HG03103 (cell line): ENCODE measurements at regions not wholly inside any gene's neighbourhood (a gene's known extent, or its start where the extent isn't known, plus 50 kb on each side); places are given as distances from the start of the nearest gene placed in this dataset.
A peak's percentile ranks its signal among the peaks of the same experiment; 100 is the strongest.

ENCODE experiments used
- ATAC-seq: cut with Tn5 transposase; IDR thresholded peaks from one replicate; pipeline ENCODE4 v1.9.1; 2021; ENCODE audit warnings: low read depth; ENCODE audit not compliant: unreplicated experiment

DNA sequence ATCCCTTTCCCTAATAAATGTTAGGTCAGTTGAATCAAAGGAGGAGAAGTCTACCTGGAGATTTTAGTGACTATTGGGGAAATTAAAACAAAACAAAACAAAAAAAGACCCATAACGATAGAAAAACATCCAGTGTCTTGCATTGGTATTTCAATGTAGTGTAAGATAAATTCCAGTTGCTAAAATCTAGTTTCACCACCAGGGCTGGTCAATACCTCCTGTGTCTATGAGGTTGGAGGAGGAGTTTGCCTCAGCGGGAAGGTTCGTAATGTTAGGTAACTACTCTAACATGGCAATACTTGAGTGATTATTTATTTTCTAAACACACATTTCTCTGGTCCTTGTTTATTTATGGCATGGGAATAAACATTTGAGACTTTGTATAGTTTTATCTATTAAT lies 483.2 kb downstream of the FGF9 start:
- no peak for ATAC-seq

DNA sequence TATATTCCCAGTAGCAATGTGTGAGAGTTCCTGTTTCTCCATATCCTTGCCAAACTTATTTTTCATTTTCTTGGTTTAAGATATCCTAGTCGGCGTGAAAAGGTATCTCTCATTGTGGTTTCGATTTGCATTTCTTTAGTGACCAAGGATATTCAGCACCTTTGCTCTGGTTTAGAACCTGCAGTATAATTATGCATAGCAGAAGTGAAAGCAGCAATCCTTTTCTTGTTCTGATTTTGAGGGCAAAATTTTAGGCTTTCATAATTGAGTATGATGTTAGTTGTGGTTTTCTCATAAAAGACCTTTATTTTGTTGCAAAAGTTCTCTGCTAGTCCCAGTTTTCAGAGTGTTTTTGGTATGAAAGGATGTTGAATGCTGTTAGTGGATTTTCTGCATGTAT lies 491.0 kb downstream of the FGF9 start:
- ATAC-seq = peak; percentile 92

DNA sequence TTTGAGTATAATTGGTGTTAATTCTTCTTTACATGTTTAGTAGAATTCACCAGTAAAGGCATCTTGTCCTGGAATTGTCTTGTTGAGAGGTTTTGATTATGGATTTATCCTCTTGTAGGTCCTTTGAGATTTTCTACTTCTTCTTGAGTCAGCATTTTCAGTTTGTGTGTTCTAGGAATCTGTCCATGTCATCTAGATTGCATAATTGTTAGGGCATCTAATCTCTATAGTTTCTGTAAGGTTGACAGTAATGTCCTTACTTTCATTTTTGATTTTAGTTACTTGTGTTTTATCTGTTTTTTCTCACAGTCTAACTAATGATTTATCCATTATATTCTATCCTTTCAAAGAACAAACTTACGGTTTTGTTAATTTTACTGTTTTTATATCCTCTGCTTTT lies 492.0 kb downstream of the FGF9 start:
- ATAC-seq = no peak

DNA sequence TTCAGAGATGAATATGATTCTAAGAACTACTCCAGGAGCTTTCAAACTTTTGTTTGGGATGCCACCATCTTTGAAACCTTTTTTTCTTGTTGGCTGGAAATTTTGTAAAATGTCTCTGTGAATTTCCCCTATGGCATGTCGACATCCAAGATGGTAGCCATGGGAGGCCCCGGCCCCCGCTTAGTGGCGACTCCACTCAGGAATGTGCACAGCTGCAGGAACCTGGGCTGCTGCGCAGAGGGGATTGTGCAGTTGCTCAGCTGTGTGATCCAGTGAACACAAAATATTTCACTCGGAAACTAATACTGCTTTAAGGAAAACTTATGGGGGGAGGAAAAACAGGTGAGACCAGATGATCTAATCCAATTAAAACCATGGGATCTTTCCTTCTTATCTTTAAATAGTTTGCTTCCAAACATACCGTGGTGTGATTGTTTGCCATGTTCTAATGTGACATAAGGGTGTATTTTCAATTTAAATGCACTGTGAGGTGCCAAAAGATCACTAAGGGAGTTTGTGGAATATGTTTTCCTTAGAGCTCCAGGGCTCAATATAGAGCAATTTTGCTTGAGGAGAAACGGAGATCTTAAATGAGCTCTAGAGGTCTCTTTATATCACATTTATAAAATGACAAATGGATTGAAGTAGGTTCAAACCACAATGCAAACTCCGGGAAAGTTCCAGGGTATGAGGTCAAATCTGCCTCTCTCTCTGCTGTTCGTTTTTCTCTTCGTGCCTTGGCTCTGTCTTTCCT lies 497.7 kb downstream of the FGF9 start:
- no peak for ATAC-seq

DNA sequence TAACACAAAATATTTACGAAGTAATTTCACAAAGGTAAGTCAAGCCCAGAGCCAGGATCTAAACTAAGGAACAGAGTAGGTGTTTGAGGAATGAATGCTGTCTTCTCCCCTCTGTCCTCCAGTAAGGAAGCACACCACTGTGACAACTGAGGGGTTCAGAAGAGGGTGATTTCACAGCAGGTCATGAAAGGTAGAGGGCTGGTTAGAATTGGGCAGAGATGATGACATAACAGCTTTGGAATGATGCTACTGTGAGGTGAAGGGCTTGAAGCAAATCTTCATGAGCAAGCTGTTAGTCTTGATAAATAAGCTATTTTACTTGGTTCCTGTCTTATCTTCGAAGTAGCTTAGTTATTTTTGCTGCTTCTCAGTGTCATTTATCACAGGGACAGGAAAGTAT lies 498.6 kb downstream of the FGF9 start:
- ATAC-seq = no peak

DNA sequence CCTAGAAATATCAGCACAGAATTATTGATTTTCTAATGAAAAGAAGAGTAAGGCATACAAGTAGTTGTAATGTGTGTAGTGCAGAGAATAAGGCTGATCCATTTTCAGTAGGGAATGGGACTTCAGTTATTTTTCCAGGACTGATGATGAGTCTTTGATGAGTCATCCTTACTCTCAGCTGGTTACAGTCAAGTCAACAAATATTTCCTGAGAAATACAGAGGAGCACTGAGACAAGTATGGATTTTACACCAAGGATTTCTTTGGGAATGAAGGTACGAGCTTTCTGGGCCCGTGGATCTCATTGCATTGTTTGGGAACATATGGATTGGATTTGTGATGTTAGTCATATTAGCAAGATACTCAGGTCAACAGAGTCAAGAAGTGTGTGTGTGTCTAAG lies 502.7 kb downstream of the FGF9 start:
- ATAC-seq = no peak

DNA sequence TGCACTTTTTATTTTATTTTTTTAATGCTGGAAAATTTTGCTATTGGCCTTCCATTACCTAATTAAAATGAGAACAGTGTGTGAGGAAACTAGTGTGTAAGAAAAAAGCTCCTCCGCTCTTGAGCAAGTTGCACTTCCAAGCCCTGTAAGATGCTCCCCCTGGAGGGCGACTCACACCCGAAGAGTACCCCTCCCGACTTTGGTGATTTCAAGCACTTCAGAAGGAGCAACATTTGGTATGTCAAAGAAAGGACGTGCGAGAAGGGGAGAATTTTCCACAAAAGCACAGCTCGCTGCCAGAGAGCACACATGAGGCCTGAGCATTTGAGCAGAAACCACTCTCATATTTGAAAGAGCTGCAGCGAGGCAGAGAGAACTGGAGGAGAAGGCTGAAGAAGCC lies 504.4 kb downstream of the FGF9 start:
- no peak for ATAC-seq

DNA sequence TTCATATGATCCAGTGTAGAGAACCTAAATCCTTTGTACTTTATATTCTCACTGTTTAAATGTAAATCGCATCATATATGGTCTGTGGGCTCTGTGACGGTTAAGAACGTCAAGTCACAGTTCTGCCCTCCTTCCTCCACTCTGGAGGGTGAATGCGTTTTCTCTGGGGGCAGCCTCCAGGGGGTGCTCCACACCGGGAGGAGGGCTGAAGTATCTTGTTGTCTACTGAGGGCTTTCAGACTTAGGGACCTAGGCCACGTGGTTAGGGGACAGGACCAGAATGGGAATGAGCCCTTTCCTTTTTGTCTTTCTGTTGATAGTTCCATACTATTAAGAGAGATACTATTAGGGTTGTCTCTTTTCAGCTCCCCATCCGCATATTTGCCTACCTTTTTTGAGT lies 504.9 kb downstream of the FGF9 start:
- ATAC-seq = no peak

DNA sequence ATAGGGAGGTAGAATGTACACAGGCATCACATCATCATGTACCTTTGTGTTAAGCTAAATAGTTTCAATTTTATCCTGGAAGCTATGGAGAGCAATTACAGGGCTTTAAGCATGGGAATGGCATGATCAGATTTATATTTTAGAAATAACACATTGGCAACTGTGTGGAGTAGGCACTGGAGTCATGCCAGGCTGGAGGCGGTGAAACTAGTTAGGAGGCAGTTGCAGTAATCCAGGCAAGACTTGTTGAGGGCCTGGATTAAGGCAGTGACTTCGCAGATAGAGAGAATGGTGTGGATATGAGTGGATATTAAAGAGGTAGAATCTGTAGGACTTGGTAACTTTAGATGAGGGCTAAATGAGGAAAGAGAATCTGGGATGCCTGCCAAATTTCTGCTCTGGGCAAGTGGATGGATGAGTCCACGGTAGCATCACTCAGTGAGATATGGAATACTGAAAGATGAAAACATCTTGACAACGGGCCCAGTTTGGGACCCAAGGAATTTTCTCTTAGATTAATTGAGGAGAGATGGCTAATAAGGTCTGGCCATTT lies 506.2 kb downstream of the FGF9 start:
- no peak for ATAC-seq

DNA sequence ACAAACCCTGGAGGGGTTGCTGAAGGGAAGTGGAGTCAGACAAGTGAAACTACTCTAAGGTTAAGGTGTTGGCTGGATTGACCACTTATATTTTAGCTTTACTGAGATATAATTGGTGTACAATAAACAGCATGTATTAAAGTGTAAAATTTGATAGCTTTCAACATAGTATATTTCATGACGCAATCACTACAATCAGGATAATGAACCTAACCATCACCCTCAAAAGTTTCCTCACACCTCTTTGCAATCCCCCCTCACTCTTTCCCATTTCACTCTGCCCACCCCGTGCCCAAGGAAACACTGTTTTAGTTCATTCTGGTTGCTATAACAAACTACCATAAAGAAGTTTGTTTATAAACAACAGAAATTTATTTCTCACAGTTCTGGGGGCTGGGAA lies 508.0 kb downstream of the FGF9 start:
- no peak for ATAC-seq

DNA sequence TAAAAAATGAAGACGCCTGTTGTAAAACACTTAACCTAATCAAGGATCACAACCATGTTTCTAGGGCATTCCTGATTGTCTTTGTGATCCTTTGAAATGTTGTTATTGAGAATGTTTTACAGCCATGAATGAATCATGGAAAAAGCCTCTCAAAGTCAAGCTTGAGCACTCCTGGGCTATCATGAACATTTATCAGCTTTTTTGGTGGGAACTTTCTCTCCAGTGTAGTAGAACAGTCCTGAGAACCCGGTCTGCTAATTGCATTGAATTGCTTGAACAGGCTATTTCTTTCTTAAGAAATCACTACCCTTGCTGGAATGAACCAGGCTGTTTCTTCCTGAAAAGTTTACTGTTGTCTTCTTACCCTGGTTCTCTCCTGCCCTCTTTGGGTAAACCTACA lies 516.5 kb downstream of the FGF9 start:
- no peak for ATAC-seq

DNA sequence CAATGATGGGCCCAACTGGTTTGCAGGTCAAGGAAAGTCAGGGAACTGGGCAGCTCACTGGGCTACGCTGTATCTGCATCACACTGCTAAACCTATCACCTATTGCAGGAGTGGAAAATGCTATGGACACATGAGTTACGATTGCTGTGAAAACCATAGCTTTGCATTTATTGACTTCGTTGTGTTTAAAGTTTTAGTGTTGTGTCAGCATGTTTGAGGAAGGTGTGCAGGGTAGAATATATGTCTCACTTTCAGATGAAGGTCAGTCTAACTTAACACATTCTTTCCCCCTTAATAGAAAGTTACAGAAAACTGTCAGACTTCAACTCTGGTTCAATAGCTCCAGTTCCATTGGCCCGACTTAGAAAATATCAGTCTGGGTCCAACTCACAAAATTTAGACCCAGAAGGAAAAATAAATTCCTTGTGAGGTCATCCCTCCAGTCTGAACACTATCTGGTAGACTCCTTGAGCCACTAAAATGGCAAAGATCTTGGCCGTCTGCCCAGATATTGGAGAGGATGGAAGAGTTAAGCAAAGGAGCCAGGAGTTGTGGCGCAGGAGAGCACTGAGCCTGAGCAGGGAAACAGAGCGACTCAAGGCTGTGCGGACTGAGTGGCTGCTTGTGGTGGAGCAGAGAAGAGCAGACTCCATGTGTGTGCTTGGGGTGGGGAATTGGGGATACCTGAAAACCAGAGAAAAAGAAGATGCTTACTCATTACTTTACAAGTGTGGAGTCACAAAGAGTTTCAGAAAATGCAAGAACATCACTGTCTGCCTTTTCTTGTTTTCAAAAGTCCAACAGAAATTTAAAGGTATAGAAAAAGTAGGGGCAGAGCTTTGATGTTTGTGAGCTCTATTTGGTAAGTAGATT lies 518.5 kb downstream of the FGF9 start:
- ATAC-seq = no peak

DNA sequence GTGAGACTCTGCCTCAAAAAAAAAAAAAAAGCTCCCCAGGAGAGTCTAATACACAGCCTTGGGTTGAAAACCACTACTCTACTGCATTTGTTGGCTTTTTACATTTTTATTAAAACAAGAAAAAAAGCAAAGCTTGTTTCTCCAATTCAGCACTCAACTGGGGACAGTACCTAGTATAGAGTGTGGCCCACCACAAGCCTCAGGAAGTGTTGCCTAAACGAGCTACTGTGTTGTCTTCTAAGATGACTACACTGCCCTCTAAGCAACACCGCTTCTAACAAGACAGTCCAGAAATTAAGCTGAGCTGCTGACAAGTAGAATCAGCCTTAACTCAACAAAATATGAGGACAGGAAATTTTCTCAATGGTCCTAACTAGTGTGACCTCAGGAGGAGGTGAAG lies 522.2 kb downstream of the FGF9 start:
- no peak for ATAC-seq

DNA sequence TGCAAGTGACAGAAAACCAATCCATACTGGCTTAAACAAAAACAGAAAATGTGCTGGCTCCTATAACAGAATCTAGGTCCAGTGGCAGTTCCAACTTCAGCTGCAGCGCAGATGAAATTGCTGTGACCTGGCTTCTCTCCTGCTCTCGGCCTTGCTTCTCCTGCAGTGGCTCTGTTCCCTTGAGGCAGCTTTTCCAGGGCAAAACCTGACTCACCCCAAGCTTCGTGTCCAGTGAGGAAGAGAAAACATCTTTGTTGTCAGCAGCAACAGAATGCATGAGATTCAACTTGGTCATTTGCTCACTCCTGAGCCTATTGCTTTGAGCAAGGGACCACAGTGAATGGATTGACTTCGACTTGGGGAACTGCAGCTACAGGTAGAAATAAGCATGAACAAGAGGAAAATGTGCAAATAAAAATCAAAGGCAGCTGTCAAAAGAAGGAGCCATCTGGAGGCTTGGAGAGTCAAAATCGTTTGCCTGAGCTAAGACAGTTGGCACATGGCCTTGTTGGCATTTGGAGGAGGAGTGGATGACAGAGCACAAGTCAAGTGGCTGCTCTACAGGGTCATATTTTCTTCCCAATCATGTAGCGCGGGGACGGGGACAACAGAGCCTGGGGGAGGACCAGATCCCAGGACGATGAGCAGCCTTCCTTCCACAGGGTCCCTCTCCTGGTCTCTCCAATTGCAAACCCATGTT lies 523.4 kb downstream of the FGF9 start:
- ATAC-seq = no peak

DNA sequence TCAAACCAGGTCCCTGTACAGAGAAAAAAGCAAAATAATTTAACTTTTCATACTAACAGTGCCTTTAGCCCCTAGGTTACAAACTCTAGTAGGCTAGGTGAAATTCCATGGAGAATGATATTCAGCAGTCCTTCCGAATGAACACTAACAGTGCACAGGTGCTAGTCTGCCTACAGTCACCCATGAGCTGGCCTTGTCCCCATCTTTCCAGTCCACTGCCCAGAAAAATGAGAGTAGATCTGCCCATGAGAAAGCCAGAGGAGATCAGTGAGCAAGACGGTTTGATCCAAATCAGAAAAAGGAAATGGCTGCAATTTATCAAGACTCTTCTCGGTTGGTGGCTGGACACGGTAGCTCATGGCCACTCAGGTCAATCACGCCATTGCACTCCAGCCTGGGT lies 524.9 kb downstream of the FGF9 start:
- ATAC-seq = no peak

DNA sequence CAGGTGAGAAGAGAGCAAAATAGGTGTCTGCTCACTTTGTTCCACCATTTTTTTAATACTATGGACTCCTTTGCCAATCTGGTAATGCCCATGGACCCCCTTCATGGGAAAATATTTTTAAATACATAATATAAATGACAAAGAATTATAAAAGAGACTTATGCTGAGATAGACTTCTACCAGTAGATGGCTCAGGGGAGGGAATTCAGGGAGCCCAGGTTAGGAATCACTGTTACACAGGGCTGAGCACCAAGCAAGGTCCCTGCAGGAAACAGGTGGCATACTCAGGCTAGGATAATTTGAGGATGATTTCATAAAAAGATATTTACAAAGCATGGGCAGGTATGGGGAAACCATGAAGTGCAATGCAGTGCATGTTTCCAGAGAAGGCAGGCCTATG lies 525.9 kb downstream of the FGF9 start:
- ATAC-seq = no peak

DNA sequence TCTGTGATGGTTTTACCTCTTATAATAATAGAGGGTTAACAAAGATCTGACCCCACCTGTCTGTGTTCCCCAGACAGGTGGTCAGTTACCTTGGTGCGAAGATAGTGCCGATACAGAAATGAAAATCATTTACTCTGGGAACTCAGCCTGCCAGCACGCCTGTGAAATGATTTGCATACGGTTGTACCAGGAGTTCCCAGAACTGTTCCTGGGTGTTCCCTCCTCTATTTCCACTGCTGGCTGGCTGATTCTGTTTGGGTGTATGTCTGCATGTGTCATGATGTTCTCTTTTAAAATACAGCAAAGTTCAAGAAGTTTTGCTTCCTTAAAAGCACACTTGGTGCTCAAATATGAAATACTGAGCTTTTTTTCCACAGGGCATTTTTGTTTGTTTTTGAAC lies 527.1 kb downstream of the FGF9 start:
- ATAC-seq = no peak

DNA sequence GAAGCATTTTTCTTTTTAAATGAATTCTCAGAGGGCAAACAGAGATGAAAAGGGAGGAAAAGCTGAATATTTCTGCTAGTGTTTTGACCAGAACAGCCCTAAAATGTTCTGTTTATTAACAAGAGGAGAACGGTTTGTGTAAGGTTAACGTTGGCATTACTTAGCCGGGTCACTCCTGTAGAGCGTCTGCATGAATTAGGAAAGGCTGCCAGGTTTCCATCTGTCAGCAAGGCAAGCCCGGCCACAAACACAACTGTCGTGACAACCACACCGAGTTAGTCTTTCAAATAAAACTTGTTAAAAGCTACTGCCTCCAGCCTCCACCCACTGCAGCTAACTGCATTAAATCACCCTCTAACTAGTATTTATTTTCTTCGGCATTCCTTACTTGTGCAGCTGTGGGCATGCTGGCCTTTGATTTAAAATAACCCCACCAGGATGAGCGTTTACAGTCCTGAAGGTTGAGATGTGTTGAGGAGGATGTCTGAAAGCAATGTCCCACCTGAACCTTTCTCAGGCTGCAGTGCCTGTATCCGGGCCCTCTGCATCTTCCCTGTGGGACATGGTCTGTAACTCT lies 527.9 kb downstream of the FGF9 start:
- ATAC-seq = no peak

DNA sequence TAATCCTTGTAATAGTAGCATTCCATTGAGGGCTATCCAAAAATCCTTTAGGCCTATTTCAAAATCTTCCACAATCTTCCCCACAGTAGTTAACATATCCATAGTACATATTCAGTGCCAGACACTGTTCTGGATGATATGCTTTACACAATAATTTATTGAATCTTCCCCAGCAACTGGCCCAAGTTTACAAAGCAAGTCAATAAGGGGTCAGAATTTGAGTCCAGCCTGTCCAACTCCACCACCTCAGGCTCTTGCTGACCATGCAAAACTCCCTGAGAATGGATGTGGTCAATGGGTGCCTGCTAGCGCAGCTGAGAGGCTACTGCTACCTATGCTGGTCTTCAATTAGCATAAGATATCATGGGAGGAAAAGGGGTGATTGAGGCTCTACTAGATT lies 529.6 kb downstream of the FGF9 start:
- ATAC-seq = no peak

DNA sequence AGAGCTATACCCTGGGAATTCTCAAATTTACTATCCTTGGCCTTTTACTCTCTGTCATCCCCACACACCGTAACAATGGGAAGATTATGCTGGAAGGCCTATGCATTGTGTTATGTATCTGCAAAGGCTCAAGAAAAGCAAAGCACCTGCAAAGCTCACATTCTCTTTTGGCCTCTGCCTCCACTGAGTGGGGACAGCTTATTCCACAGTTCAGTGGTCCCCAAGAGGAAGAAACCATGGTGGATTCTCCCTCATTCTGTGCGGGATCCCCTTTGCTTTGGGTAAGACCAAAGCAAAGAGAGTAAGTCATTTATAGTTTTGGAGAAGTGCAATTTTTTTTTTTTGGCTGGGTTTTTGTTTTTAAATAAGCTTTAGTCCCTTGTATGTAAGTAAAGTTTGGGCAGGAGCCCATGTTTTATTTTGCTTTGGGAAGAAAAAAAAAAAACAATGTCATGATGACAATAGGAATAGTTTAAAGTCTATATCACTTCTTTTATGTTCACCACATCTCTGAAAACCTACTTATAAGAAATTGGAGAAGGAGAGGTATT lies 530.6 kb downstream of the FGF9 start:
- ATAC-seq = no peak
